Ishikawa (cell line): ENCODE measurements at regions not wholly inside any gene's neighbourhood (a gene's known extent, or its start where the extent isn't known, plus 50 kb on each side); places are given as distances from the start of the nearest gene placed in this dataset.

ENCODE experiments used
- CREB1 ChIP-seq: IDR thresholded peaks from 2 replicates; pipeline ENCODE4 v1.6.1; 2012; ENCODE audit warnings: low read depth
- RAD21 ChIP-seq: IDR thresholded peaks from 2 replicates; pipeline ENCODE4 v1.6.1; 2012; ENCODE audit warnings: low read depth
- YY1 ChIP-seq: IDR thresholded peaks from 2 replicates; pipeline ENCODE4 v1.6.1; 2012; ENCODE audit warnings: low read depth

DNA sequence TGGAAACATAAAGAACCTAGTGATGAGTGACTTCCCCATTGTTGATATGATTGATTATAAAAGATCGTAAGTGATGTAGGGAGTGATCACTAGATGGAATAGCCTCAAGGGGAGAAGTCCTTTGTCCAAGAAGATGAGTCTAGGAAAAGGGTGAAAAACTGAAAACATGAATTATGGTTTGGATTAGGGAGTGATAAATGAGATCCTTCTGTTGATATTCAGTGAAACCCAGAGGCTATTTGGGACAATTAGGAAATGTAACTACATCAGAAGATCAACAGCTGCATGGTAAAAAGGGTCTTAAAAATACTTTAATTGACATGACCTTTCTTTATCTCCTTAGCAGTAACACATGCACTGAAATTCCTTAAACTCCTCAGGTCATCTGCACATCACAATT lies 124.0 kb upstream of the UNC5C start:
- TF ChIP-seq CREB1 (no peak), RAD21 (no peak), YY1 (no peak)
